HFF-Myc (cell line): ENCODE measurements at regions not wholly inside any gene's neighbourhood (a gene's known extent, or its start where the extent isn't known, plus 50 kb on each side); places are given as distances from the start of the nearest gene placed in this dataset.

Experiments
- DNase-seq: peaks from one replicate; pipeline ENCODE4 v3.0.0-alpha.2; 2011; ENCODE audit warnings: low read depth; ENCODE audit errors: extremely low read depth
- H3K4me3 ChIP-seq: replicated peaks from 2 replicates; pipeline ENCODE4 v1.5.1; 2011; ENCODE audit warnings: low read depth, mild to moderate bottlenecking, control low read depth, low read length
- TF ChIP-seq, protein P1 (sequence below): IDR thresholded peaks from 2 replicates; pipeline ENCODE4 v1.5.1; 2012; ENCODE audit warnings: mild to moderate bottlenecking, low read depth, low read length, control low read depth; ENCODE audit errors: missing control alignments

- DNase-seq, result no peak
- TF ChIP-seq, protein P1, sequence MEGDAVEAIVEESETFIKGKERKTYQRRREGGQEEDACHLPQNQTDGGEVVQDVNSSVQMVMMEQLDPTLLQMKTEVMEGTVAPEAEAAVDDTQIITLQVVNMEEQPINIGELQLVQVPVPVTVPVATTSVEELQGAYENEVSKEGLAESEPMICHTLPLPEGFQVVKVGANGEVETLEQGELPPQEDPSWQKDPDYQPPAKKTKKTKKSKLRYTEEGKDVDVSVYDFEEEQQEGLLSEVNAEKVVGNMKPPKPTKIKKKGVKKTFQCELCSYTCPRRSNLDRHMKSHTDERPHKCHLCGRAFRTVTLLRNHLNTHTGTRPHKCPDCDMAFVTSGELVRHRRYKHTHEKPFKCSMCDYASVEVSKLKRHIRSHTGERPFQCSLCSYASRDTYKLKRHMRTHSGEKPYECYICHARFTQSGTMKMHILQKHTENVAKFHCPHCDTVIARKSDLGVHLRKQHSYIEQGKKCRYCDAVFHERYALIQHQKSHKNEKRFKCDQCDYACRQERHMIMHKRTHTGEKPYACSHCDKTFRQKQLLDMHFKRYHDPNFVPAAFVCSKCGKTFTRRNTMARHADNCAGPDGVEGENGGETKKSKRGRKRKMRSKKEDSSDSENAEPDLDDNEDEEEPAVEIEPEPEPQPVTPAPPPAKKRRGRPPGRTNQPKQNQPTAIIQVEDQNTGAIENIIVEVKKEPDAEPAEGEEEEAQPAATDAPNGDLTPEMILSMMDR, result no peak
- no peak overlapping the region for H3K4me3 ChIP-seq
These were observed 81.4 kb downstream of the RERGL start for GRCh38 chr12:18008642-18009041.

DNA sequence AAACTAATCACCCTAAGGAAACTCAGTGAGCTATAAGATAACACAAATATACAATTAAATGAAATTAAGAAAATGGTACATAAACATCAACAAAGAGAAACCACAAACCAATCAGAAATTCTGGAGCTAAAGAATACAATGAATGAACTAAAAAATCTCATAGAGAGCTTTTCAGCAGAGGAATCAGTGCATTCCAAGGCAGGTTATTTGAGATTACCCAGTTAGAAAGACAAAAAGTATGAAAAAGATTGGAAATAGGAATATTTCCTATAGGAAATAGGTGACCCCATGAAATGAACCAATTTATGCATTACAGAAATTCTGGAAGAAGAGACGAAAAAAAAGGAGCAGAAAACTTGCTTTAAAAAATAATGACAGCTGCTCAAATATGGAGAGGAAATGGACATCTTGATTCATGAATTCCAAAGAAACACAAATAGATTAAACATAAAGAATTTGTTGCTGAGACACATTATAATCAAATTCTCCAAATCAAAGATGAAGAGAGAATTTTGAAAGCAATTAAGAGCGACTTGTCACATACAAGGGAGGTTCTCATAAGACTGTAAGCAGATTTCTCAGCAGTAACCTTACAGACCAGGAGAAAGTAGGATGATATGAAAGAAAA lies 90.7 kb downstream of the RERGL start:
- TF ChIP-seq, protein P1, result no peak
- no peak overlapping the region for H3K4me3 ChIP-seq
- no peak for DNase-seq

GRCh38 chr12:17992002-17992656 lies 97.9 kb downstream of the RERGL start:
- TF ChIP-seq, protein P1, result peak; percentile 54
- peak; percentile 15 for DNase-seq
- H3K4me3 ChIP-seq, result no peak overlapping the region

GRCh38 chr12:17982556-17982955 lies 107.4 kb downstream of the RERGL start:
- TF ChIP-seq, protein P1, result no peak

GRCh38 chr12:17976202-17976601 lies 113.8 kb downstream of the RERGL start:
- TF ChIP-seq, protein P1, result no peak
- DNase-seq, result no peak
- no peak overlapping the region for H3K4me3 ChIP-seq

More at GRCh38 chr12:17982556-17982955, 107.4 kb downstream of the RERGL start:
- no peak overlapping the region for H3K4me3 ChIP-seq
- DNase-seq, result no peak

GRCh38 chr12:17975763-17976162 lies 114.2 kb downstream of the RERGL start:
- no peak for DNase-seq
- no peak overlapping the region for H3K4me3 ChIP-seq
- TF ChIP-seq, protein P1, result no peak

DNA sequence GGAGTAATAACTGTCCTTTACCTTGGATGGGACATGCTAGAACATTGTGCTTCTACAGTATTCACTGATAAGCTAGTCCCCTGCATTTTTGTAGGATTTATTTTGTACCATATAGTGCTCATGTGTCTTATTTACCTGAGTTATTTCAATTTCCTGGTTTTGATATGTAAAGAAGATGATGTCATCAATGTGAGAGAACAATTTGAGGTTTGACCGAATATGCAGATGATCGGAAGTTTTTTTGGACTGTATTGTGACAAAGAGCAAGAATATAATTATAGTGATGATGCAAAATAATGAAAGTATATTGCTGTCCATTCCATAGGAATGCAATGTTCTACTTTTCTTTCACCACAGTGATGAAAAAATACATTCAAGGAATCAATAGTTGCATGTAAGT lies 114.8 kb downstream of the RERGL start:
- no peak overlapping the region for H3K4me3 ChIP-seq
- DNase-seq, result no peak
- TF ChIP-seq, protein P1, result no peak
